Stimulated activated CD4-positive, alpha-beta T cell treated with anti-CD3 and anti-CD28 coated beads, TNF-alpha, amount 100 ng/mL, for 1 hour (primary cell): ENCODE measurements at regions not wholly inside any gene's neighbourhood (a gene's known extent, or its start where the extent isn't known, plus 50 kb on each side); places are given as distances from the start of the nearest gene placed in this dataset.
"Not testable (repeated sequence)": the region's sequence is repeated elsewhere in the genome, so short reads cannot be mapped to it uniquely, and the experiment has no call there.

ENCODE experiments used
- DNase-seq, 3 donors: peaks; one replicate each; pipeline ENCODE4 v3.0.0-alpha.2; 2020; ENCODE audit warnings: low read depth in 3 of 3, low spot score in 1 of 3

DNA sequence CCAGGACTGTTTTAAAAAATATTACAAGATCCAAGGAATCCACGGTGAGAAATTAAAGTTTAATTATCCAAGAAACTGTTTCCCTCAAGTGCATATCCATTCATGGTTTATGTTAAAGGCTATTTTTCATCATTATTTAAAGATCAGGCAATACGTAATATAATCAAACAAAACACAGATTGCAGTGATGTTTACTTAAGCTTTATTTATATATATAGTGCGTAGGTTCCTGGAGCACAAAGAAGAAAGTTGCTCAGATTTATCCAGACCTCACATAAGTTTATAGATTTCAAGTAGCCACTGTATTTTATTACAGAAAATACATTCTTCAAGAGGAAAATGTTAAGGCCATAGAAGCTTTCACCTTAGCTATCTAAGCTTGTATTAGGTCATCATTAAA lies 210.0 kb upstream of the KLF14 start:
- no peak for DNase-seq

DNA sequence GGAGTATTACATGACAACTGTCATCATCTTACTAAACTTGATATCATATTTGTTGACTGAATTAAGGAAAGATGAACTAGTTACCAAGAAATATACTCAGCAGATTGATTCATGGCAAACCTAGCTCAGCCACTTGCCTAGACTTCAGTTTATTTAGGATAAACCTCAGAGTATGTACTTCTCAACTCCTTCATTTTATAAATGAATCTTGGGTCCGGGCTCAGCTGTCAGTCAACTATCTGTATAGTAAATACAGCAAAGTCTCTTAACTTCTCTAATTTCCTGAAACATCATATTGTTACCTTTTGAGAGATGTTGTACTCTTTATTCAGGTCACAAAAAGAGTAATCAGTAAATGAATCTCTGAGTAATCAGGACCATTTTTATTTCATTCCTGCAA lies 211.0 kb upstream of the KLF14 start:
- no peak for DNase-seq

DNA sequence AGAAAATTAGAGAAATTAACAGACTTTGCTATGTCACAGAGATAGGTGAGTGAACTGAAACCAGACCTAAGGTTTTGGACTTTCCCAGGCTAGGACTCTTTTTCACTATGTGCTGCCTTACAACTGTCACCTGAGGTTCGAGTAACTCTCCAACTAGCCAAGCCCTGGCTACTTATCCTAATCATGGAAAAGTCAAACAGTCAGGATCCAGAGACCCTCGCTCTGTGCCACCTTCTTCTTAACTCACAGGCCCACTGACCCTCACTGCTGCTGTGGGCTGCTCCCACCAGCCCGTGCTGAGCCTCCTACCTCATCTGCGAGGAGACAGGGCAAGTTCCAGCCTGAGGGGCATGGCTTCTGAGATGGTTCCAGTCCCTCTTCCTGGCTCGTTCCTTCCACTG lies 211.4 kb upstream of the KLF14 start:
- no peak for DNase-seq

DNA sequence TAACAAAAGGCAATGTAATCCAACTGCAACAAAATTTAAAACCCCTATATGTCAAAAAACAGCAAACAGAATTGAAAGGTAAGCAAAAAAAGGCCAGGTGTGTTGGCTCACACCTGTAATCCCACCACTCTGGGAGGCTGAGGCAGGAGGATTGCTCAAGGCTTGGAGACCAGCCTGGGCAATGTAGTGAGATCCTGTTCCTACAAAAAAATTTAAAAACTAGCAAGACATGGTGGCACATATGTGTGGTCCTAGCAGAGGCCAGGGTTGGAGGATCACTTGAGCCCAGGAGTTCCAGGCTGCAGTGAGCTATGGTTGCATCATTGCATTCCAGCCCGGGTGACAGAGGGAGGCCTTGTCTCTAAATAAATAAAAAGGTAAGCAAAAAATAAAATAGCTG lies 212.1 kb upstream of the KLF14 start:
- no peak for DNase-seq

DNA sequence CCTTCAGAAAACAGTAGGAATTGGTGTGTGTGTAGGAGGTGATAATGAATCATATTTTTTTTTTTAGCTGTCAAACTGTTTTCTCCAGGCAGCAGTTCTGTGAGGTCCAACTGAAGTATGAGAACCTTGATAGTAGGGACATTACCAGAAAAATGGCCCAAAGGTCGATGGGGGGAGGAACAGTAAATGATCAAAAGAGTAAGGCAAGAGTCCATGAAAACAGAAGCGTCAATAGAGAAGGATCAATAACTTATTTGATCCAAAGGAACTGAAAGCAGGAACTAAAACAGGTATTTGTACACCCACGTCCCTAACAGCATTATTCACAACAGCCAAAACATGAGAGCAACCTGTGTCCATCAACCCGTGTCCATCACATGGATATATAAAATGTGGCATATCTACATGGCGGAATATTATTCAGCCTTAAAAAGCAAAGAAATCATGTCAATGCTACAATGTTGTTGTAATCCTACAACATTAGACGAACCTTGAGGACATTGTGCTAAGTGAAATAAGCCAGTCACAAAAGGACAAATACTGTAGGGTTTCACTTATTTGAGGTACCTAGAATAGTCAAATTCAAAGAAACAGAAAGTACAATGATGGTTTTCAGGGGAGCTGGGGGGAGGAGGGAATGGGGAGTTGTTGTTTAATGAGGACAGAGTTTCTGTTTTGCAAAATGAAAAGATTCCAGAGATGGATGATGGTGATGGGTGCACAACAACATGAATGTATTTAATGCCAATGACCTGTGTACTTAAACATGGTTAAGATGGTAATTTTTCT lies 214.0 kb upstream of the KLF14 start:
- no peak for DNase-seq

DNA sequence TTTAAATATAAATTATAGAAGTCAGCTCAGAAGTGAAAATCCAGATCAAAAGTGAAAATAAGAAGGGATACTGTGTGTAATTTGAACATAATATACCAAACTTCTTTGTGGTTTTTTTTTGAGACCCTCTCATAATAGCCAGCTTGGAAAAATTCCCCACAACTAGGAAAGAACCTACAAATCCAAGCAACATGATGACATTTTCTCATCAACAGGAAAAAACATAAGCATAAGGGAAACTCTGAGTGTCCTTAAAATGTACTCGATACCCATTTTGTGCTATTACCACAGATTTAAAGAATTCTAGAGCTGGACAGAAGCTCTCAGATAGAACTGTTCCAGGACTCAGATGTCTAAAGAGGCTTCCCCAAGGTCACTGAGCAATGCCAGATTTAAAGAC lies 214.8 kb upstream of the KLF14 start:
- no peak for DNase-seq

DNA sequence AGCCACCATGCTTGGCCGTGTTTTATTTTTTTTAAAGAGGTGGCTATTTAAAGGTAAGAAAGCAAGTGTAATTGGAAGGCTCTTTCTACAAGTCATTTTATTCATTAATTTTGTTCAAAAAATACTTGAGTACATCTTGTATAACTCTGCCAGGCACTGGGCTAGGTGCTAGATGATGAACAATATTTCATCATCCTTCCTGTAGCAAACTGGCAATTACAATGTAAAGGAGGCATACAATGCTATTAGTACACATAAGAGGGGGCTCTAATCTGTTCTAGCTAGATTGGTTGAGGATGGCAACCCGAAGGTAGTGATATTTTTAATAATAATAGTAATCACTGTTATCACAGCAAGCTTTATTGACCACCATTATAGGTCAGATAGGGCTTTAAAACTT lies 215.5 kb upstream of the KLF14 start:
- DNase-seq = no peak

DNA sequence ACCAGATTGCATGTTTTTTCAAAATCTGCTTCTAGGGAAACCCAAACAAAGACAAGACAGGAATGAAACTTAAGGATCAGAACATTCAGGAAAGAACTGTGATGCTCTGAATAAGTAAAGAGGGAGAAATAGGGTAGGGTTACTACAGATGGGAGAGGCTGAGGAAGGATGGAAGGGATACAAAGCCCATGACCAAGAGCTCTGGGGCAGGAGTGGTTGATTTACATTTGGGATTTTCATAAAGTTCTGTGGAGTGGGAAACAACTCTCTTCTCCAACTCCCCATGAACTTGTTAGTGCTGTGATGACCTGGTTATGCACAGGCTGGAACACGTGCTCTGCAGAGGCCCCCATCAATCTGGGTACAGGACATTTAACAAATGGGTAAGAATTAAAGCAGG lies 216.0 kb upstream of the KLF14 start:
- no peak for DNase-seq

DNA sequence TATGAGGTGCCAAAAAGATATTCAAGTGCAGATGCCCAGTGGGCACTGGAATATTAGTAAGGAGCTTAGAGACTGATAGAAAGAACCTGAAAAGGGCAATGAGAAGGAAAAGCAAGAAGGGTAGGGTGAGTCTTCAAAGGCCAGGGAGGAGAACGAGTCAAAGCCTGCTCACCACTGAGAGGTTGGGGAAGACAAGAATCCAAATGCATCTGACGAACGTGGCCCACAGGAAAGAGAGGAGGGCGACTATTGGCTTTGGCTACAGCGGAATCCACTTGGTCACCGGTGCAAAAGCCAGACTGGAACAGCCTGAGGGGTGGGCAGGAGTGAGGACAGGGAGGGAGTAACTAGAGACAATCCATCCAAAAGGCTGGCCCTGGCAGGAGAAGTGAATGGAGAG lies 216.7 kb upstream of the KLF14 start:
- no peak for DNase-seq

DNA sequence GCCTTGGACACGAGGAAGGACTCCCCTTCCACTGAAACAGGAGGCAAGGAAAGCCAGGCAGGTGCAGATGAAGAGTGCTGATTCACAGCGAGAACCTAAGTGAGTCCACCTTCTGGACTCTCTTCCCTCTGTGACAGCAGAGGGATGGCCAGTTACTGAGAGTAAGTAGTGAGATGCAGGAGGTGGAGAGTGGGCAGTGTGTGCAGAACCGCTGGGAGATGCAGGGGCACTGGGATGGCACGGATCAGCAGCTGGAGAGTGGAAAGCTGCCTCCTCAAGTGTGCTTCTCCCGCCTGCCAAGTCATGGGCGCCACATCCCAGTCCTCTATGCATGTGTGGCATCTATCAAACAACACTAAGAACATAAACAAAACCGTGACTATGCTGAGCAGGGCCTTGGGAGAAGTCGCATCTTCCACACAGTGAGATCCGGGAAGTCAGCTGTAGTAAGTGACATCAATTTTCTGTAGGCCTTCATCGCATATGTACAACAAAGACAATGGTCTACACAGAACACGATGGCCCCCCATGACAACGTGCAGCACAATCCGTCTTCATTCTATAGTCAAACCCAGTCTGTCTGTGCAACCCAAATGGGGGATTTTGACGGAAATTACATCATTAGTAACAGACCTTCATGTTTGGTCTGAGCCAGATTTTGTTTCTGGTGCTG lies 217.4 kb upstream of the KLF14 start:
- no peak for DNase-seq

DNA sequence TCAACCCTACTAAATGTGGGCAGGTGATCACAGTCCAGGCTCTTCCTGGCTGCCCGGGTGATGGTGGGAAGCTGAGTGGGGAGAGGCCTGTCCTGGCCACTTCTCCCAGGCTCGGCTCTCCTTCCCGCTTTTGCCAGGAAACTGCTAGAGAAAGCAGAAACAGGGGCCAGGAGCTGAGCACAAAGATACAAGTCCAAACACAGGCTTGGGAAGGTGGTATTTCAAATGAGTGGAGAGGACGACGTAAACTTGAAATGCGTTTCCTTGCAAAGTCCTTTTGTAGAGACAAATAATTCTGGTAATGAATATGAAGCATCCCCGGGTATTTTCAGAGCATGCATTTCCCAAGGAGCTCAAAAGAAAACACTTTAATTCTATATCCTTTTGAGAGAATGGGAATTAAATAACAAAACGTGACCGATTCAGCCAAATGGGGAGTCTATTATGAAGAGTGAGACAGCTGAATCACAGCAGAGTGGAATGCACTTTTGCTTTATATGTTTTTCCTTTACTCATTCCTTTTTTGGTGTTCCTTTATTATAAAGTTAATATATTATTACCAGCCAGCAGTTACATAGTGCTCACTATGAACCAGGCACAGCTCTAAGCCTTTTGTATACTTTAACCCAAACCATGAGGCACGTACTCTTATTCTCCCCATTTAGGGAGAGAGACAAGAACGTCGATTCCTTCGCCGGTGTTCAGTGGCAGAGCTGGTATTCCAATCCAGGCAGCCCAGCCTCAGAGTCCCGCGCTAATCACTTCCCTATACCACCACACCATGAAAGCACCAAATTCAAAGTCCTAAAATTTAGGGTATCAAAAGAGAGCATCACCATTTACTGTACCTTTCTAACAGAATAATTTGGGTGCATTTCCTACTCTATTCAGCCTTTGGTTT lies 218.2 kb upstream of the KLF14 start:
- DNase-seq = no peak

DNA sequence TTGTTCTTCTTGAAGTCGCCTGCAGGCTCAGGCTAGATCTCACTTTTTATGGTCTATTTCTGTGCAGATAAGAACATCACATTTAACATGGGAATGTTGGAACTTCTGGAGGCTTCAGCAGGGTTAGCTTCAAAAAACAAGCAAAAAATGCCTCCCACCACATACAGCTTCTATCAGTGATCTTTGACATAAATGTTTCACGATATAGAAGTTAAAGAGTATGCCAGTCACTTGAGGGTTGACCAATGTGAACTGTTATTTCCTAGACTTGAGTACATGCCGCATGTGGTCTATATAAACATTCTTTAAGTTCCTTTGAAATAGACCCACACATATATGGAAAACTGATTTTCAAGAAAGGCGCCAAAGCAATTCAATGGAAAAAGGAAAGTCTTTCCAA lies 219.2 kb upstream of the KLF14 start:
- DNase-seq = no peak

DNA sequence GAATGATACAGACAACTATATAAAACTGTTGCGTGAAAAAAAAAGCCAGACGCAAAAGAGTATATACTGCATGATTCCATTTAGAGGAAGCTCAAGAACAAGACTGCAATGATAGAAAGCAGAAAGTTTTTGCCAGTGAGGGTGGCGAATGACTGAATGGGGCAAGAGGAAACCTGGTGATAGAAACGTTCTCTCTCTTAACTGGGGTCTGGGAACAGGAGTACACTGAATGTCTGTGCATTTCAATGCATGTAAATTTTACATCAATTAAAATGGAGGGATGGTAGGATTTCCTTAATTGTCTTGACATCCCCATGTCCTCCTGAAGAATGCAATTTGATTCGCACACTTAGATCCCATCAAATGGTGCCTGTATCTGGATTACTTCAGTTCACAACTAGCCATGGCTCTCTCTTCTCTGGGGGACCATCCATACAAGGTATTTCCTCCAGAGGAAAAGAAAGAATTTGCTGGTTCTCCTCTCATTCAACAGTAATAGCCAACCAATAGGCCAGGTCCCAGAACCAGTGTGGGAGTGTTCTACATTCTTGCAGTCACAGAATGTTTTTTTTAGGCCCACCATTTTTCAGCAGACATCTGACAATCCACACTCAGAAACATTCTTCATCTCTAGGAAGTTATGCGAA lies 221.0 kb upstream of the KLF14 start:
- DNase-seq = no peak

DNA sequence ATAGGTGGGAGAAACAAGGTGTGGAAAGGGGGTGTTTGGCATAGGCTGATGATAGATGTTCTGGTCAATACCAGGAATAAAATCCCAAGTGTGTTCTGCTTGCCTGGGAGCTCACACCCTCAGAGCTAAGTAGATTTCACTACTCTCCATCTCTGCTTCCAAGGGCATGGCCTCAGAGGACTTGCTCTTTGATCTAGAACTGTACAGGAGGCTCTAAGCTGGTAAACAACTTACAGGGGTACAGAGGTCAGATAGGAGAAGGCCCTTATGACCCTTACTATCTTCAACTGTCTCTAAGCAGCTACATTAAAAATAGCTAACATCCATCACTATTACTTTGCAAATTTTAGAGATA lies 221.5 kb upstream of the KLF14 start:
- DNase-seq = no peak

DNA sequence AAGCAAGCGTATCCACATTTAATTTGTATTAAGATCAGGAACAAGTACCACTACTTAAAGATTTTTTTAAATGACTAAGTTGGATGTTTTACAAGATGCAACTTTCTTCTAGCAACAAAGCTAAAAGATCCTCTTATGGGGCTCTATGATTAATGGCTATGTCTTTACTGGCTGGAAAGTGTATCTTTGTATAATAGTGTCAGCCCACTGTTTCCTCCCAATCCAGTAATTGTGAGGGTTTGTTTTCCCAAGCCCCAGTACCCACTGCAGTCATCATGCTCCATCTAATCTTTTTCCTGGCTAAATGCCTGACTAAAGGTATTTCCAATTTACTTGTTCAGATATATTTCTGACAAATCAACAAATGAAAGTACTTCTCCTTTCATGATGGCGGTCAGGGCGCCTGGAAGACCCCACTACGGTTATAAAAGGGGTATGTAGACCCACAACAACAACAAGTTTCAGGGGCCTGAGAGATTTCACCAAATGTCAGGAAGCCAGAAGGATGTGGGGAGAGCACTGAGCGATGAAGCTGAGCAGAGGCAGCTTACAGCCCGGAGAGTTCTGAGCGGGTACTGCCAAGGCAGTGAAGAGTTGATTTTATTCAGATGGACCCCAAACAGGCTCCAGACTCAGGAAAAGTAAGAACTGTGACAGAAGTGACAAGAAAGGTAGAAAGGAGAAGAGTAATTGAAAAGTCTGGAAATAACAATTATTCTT lies 222.6 kb upstream of the KLF14 start:
- DNase-seq = no peak

DNA sequence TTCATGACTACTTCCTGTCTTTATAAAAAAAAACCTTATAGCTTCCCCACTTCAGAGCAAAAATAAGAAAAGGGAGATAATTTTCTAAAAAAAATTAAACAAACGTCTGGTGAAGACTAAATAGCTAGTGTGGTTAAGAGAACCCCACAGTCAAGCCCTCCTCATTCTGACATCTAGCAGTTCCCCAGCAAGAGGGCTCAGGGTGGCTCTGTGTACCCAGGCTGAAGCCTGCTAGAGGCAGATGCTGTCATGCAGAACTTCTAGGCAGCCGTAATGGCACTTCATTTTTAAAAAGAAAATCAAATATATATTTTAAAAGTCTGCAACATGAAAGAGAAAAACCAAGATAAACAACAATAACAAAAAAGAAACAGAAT lies 223.1 kb upstream of the KLF14 start:
- no peak for DNase-seq

DNA sequence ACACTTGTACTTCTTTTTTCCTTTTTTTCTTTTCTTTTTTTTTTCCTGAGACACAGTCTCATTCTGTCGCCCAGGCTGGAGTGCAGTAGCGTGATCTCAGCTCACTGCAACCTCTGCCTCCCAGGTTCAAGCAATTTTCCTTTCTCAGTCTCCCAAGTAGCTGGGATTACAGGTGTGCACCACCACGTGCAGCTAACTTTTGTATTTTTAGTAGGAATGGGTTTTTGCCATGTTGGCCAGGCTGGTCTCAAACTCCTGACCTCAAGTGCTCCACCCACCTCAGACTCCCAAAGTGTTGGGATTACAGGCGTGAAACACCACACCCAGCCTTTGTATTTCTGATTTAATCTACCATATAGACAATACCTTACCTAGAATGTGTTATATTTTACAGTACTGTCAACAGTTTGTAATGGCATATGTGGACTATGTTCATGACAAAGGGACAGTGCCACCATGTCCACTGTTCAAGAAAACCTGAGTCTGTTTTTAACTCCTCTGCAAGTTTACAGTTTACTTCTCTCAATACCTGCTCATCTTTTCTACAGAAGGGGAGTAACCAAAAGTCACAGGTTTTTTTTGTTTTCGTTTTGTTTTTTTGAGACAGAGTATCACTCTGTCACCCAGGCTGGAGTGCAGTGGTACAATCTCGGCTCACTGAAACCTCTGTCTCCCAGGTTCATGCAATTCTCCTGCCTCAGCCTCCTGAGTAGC lies 223.9 kb upstream of the KLF14 start:
- not testable (repeated sequence) for DNase-seq

DNA sequence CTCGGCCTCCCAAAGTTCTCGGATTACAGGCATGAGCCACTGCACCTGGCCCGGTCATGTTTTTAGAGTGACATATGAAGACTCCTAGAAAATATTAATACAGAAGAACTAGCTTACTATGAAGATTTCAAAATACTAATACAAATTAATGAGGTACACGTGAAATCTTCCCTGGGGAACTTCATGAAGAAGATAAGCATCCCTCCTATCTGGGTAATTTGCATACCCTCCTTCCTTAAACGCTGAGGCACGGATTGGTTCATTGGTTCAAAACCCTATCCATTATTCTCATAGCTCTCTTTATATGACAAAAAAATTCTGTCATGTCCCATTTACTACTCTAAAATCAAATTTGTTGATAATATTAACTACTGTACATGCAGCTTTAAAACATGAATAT lies 224.8 kb upstream of the KLF14 start:
- no peak for DNase-seq

DNA sequence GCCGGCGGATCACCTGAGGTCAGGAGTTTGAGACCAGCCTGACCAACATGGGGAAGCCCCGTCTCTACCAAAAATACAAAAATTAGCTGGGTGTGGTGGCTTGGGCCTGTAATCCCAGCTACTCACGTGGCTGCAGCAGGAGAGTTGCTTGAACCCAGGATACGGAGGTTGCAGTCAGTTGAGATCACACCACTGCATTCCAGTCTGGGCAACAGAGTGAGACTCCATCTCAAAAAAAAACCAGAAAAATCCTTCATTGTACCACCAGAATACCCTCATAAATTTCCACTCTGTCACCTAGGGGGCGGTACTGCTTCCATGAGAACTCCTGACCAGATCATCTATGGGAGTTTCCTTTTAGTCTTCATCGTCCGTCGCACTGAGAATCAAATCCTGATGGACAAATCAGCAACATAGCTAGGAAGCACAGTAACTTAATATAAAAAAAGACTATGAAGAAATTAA lies 225.8 kb upstream of the KLF14 start:
- no peak for DNase-seq
